Pancreas (tissue), 10 donors: ENCODE measurements at regions not wholly inside any gene's neighbourhood (a gene's known extent, or its start where the extent isn't known, plus 50 kb on each side); places are given as distances from the start of the nearest gene placed in this dataset.

Experiments used
- ATAC-seq, 4 donors: fragments of 200-7000 bp; cut with Tn5 transposase; one replicate each; pipeline versions ENCODE4 v1.8.0 to v1.9.1; 2020; ENCODE audit warnings: mild to moderate bottlenecking in 4 of 4, moderate library complexity in 4 of 4
- DNase-seq, 6 donors: peaks; one replicate each; pipeline ENCODE4 v3.0.0-alpha.2; 2020
- FAIRE-seq: peaks from 2 replicates; lab custom pipeline; 2012; peaks lifted over from hg19 to GRCh38; lab: Jason Lieb, UNC
- H3K27ac ChIP-seq, 4 donors: fragments of 200-600 bp; sonication (generic); 1 replicate in 3 of 4; 2 replicates in 1 of 4; pipeline versions ENCODE4 v1.5.0 to v1.8.0; 2020
- H3K27me3 ChIP-seq, 4 donors: fragments of 200-600 bp; one replicate each; pipeline ENCODE4 v1.8.0; 2021
- H3K36me3 ChIP-seq, 3 donors: fragments of 200-600 bp; sonication (generic) in 1 of 3; one replicate each; pipeline versions ENCODE4 v1.5.0 to v1.8.0; 2020 to 2021
- H3K4me1 ChIP-seq, 3 donors: fragments of 200-600 bp; one replicate each; pipeline ENCODE4 v1.8.0; 2021
- H3K4me3 ChIP-seq, 4 donors: fragments of 200-600 bp; sonication (generic) in 2 of 4; one replicate each; pipeline versions ENCODE4 v1.5.0 to v1.8.0; 2020 to 2021
- H3K9me3 ChIP-seq, 4 donors: fragments of 200-600 bp; one replicate each; pipeline ENCODE4 v1.8.0; 2021
- WGBS, 2 donors: extraction: QIAGEN DNeasy Blood & Tissue Kit; methylation state at CpG; one replicate each; pipeline ENCODE4 v1.1.7; 2013; 5-methylcytosine and 5-hydroxymethylcytosine counted together
- intact Hi-C, 3 donors: fragments of 100-400 bp; cut with DNase I; formaldehyde crosslinking; loops; one replicate each; pipeline versions ENCODE4 v1.11.1 to v1.14.2; 2022
- TF ChIP-seq, protein P1 (sequence below), 4 donors: fragments of 200-600 bp; sonication (generic) in 3 of 4; IDR thresholded peaks; one replicate each; pipeline versions ENCODE4 v1.5.0 to v1.8.0; 2021; ENCODE audit warnings: antibody characterized with exemption in 4 of 4
- donor health status: healthy with polysubstance abuse.
- donor health status: DM: no; HTN: no; CAD: no; lungs with moderate emphysema.
- donor health status: DM: no; HTN: no; CAD: no.
- donor health status: control.
- donor health status: control.
- donor health status: Bipolar disorder and iron deficiency.
- donor health status: DM: yes; HTN: yes; CAD: no.
- donor health status: DM: no; HTN: no; CAD: no.
- donor health status: DM: no; HTN: no; CAD: no.
- donor health status: DM: yes; HTN: yes; CAD: no.

- TF ChIP-seq, protein P1, sequence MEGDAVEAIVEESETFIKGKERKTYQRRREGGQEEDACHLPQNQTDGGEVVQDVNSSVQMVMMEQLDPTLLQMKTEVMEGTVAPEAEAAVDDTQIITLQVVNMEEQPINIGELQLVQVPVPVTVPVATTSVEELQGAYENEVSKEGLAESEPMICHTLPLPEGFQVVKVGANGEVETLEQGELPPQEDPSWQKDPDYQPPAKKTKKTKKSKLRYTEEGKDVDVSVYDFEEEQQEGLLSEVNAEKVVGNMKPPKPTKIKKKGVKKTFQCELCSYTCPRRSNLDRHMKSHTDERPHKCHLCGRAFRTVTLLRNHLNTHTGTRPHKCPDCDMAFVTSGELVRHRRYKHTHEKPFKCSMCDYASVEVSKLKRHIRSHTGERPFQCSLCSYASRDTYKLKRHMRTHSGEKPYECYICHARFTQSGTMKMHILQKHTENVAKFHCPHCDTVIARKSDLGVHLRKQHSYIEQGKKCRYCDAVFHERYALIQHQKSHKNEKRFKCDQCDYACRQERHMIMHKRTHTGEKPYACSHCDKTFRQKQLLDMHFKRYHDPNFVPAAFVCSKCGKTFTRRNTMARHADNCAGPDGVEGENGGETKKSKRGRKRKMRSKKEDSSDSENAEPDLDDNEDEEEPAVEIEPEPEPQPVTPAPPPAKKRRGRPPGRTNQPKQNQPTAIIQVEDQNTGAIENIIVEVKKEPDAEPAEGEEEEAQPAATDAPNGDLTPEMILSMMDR (IDR thresholded peaks at IDR 0.05): no peak
- H3K27me3 ChIP-seq: peaks cover 0 to 4% (median 0%) of the 10 kb centered on the region in 4 donors
- no peaks in the 10 kb centered on the region for H3K4me1 ChIP-seq
- DNase-seq (no peak), FAIRE-seq (no peak), ATAC-seq (no peak)
- H3K36me3 ChIP-seq: no peaks in the 10 kb centered on the region
- intact Hi-C loops: no loop called here
- H3K9me3 ChIP-seq: no peaks in the 10 kb centered on the region
- no peak overlapping the region for H3K4me3 ChIP-seq
- H3K27ac ChIP-seq: no peak overlapping the region
- 65 to 73% methylated on average over 14 of the region's 14 CpGs for whole genome bisulfite sequencing, 2 donors
Observed at GRCh38 chr5:171646102-171647042, 139.2 kb upstream of the SMIM23 start.

GRCh38 chr5:171647043-171647903 is 138.3 kb upstream of the SMIM23 start:
- intact Hi-C loops: no loop called here
- Histone ChIP-seq H3K36me3 (no peaks in the 10 kb centered on the region), H3K27ac (no peak overlapping the region), H3K27me3 (peaks cover 0 to 4% (median 0%) of the 10 kb centered on the region in 4 donors), H3K4me3 (no peak overlapping the region), H3K9me3 (no peaks in the 10 kb centered on the region), H3K4me1 (no peaks in the 10 kb centered on the region)
- ATAC-seq (peak in 1 of 4 donors; percentile 16), DNase-seq (no peak), FAIRE-seq (no peak)
- WGBS, 2 donors: 47 to 60% methylated on average over 15 of the region's 15 CpGs
- TF ChIP-seq, protein P1 (IDR thresholded peaks at IDR 0.05): no peak

DNA sequence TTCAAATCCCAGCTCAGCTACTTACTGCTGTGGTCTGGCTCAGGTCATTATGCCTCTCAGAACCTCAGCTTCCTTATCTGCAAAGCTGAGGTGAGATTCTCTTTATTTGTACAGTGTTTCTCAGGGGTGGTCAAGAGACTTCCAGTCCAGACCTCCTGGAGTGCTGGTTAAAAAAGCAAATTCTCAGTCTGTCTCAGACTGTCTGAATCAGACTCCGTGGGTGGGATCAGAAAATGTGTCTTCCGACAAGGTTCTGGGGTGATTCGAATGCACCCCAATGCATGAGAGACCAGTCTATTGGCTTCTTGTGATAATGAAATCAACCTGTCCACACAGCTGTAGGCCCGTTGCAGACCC is 137.7 kb upstream of the SMIM23 start:
- FAIRE-seq (no peak), DNase-seq (no peak), ATAC-seq (no peak)
- Histone ChIP-seq H3K9me3 (no peaks in the 10 kb centered on the region), H3K27me3 (peaks cover 0 to 4% (median 0%) of the 10 kb centered on the region in 4 donors), H3K27ac (no peak overlapping the region), H3K4me3 (no peak overlapping the region), H3K36me3 (no peaks in the 10 kb centered on the region), H3K4me1 (no peaks in the 10 kb centered on the region)
- TF ChIP-seq, protein P1 (IDR thresholded peaks at IDR 0.05): no peak
- WGBS, 2 donors: 69 to 74% methylated on average over 4 of the region's 4 CpGs
- intact Hi-C loops: no loop called here

- Histone ChIP-seq H3K27ac (no peak overlapping the region), H3K36me3 (no peaks in the 10 kb centered on the region), H3K4me1 (no peaks in the 10 kb centered on the region), H3K9me3 (no peaks in the 10 kb centered on the region), H3K27me3 (peaks cover 0 to 4% (median 1%) of the 10 kb centered on the region in 4 donors), H3K4me3 (no peak overlapping the region)
- ATAC-seq (no peak), FAIRE-seq (no peak), DNase-seq (no peak)
- intact Hi-C loops: no loop called here
- 69 to 73% methylated on average over 10 of the region's 10 CpGs for WGBS, 2 donors
- TF ChIP-seq, protein P1 (IDR thresholded peaks at IDR 0.05): no peak
Observed at GRCh38 chr5:171648279-171649074, 137.1 kb upstream of the SMIM23 start.
